22Rv1 (cell line): ENCODE measurements at regions not wholly inside any gene's neighbourhood (a gene's known extent, or its start where the extent isn't known, plus 50 kb on each side); places are given as distances from the start of the nearest gene placed in this dataset.

ENCODE experiments used
- CTCF ChIP-seq: fragments of 450-650 bp; IDR thresholded peaks from 2 replicates; pipeline ENCODE4 v1.5.1; 2017; ENCODE audit warnings: mild to moderate bottlenecking
- ZFX ChIP-seq: fragments of 450-650 bp; IDR thresholded peaks from 2 replicates; pipeline ENCODE4 v1.6.1; 2017; ENCODE audit warnings: antibody characterized with exemption, borderline replicate concordance

- TF ChIP-seq CTCF (no peak), ZFX (no peak)
These were observed 412.9 kb upstream of the RGMA start for GRCh38 chr15:93501946-93502345.
